H1 (cell line): ENCODE measurements at regions not wholly inside any gene's neighbourhood (a gene's known extent, or its start where the extent isn't known, plus 50 kb on each side); places are given as distances from the start of the nearest gene placed in this dataset.

ENCODE experiments used
- ASH2L ChIP-seq: fragments of 200-600, 300-600 bp; sonication (generic); IDR thresholded peaks from one replicate; pipeline ENCODE4 v1.7.1; 2017; ENCODE audit warnings: low read length
- BCL11A ChIP-seq, 2 experiments: IDR thresholded peaks; one replicate each; pipeline ENCODE4 v1.6.1; 2011; ENCODE audit warnings: low read depth in 2 of 2, low read length in 2 of 2, mild to moderate bottlenecking in 2 of 2
- CHD2 ChIP-seq: IDR thresholded peaks from 2 replicates; pipeline ENCODE4 v1.6.1; 2012; ENCODE audit warnings: low read length, improper control_type of control experiment
- CHD7 ChIP-seq: fragments of 300-600 bp; sonication (generic); IDR thresholded peaks from 2 replicates; pipeline ENCODE4 v1.7.1; 2012; ENCODE audit warnings: low read length, moderate library complexity, mild to moderate bottlenecking, inconsistent platforms; ENCODE audit not compliant: insufficient replicate concordance
- EGR1 ChIP-seq: IDR thresholded peaks from 2 replicates; pipeline ENCODE4 v1.6.1; 2011; ENCODE audit warnings: low read depth, low read length, borderline replicate concordance
- FOSL1 ChIP-seq: IDR thresholded peaks from 2 replicates; pipeline ENCODE4 v1.6.1; 2011; ENCODE audit warnings: mild to moderate bottlenecking, low read depth, low read length, moderate library complexity; ENCODE audit not compliant: insufficient read depth
- GTF2F1 ChIP-seq: IDR thresholded peaks from 2 replicates; pipeline ENCODE4 v1.6.1; 2012; ENCODE audit warnings: low read depth, low read length, improper control_type of control experiment, borderline replicate concordance
- PHF8 ChIP-seq: fragments of 200-600 bp; sonication (generic); conservative IDR thresholded peaks from 2 replicates; pipeline ENCODE4 v1.7.1; 2012; ENCODE audit warnings: low read depth, mild to moderate bottlenecking, inconsistent platforms, low read length, moderate library complexity
- SIX5 ChIP-seq: IDR thresholded peaks from 2 replicates; pipeline ENCODE4 v1.6.1; 2011; ENCODE audit warnings: mild to moderate bottlenecking, low read depth, low read length
- SP1 ChIP-seq: IDR thresholded peaks from 2 replicates; pipeline ENCODE4 v1.6.1; 2011; ENCODE audit warnings: low read depth, low read length

GRCh38 chr9:107410420-107410819 lies 79.1 kb downstream of the KLF4 start (continued):
- TF ChIP-seq CHD7 (no peak), SIX5 (no peak), CHD2 (no peak), SP1 (no peak), EGR1 (no peak), BCL11A (IDR thresholded peaks at IDR 0.05; ENCODE audit: low read depth in 2 of 2, low read length in 2 of 2) (no peak), PHF8 (no peak), ASH2L (no peak), GTF2F1 (no peak), FOSL1 (no peak)
- TF ChIP-seq, all 59 proteins: peak for 0
